IMR-90 (cell line): ENCODE measurements at regions not wholly inside any gene's neighbourhood (a gene's known extent, or its start where the extent isn't known, plus 50 kb on each side); places are given as distances from the start of the nearest gene placed in this dataset.
A peak's percentile ranks its signal among the peaks of the same experiment; 100 is the strongest.

ENCODE experiments used
- ATAC-seq: fragments of 200-7000 bp; cut with Tn5 transposase; 2 replicates; pipeline ENCODE4 v1.9.1; 2020; ENCODE audit warnings: low read depth, mild to moderate bottlenecking, moderate library complexity
- BruUV-seq: library from RNA; stranded (reverse); fragments of 400-500 nt; replicated peaks from 2 replicates; lab custom pipeline; 2021; lab: Mats Ljungman, UMichigan
- CTCF ChIA-PET: fragments of 300-600 bp; formaldehyde crosslinking; extraction: SDS; loops from one replicate; lab custom pipeline; 2021; ENCODE audit warnings: antibody characterized with exemption; lab: Yijun Ruan, JAX
- POLR2A ChIA-PET: fragments of 300-600 bp; sonication (Branson Sonifier 250); formaldehyde crosslinking; loops from one replicate; lab custom pipeline; 2022; ENCODE audit warnings: antibody characterized with exemption; ENCODE audit not compliant: unreplicated experiment; lab: Charles Lee
- DNase-seq: peaks from one replicate; pipeline ENCODE4 v3.0.0; 2013
- H2AFZ ChIP-seq: replicated peaks from 2 replicates; pipeline ENCODE3; 2013; ENCODE audit warnings: low read length, mild to moderate bottlenecking; ENCODE audit not compliant: poor library complexity
- H2AK5ac ChIP-seq: 2 replicates; pipeline ENCODE4 v1.6.1; 2013; ENCODE audit warnings: low read depth, low read length, inconsistent platforms
- H2AK9ac ChIP-seq: replicated peaks from 2 replicates; pipeline ENCODE3; 2013; ENCODE audit warnings: mild to moderate bottlenecking, low read depth, low read length, moderate library complexity; ENCODE audit not compliant: poor library complexity
- H2BK120ac ChIP-seq: 2 replicates; pipeline ENCODE4 v1.6.1; 2013; ENCODE audit warnings: low read depth, low read length, inconsistent platforms
- H2BK15ac ChIP-seq: 3 replicates; pipeline ENCODE4 v1.6.1; 2013; ENCODE audit warnings: low read depth, low read length, inconsistent platforms
- H2BK20ac ChIP-seq: 2 replicates; pipeline ENCODE4 v1.6.1; 2013; ENCODE audit warnings: low read depth, mild to moderate bottlenecking, inconsistent platforms, low read length, moderate library complexity
- H2BK5ac ChIP-seq: 2 replicates; pipeline ENCODE4 v1.6.1; 2013; ENCODE audit warnings: mild to moderate bottlenecking, low read depth, low read length, inconsistent platforms; ENCODE audit not compliant: poor library complexity, severe bottlenecking
- H3K14ac ChIP-seq: replicated peaks from 2 replicates; pipeline ENCODE4 v1.6.1; 2013; ENCODE audit warnings: low read depth, low read length, inconsistent platforms
- H3K18ac ChIP-seq: 2 replicates; pipeline ENCODE4 v1.6.1; 2013; ENCODE audit warnings: low read depth, low read length, control low read depth
- H3K23ac ChIP-seq: 2 replicates; pipeline ENCODE4 v1.6.1; 2013; ENCODE audit warnings: low read depth, low read length, inconsistent platforms
- H3K27ac ChIP-seq: 2 replicates; pipeline ENCODE4 v1.5.1; 2013; ENCODE audit warnings: mild to moderate bottlenecking, control low read depth, low read length; ENCODE audit not compliant: insufficient read depth
- H3K27me3 ChIP-seq: 2 replicates; pipeline ENCODE4 v1.6.1; 2013; ENCODE audit warnings: low read length; ENCODE audit not compliant: control insufficient read depth, insufficient read depth
- H3K36me3 ChIP-seq: 2 replicates; pipeline ENCODE4 v1.6.1; 2013; ENCODE audit warnings: low read length, mixed read lengths; ENCODE audit not compliant: control insufficient read depth, insufficient read depth
- H3K4ac ChIP-seq: 2 replicates; pipeline ENCODE4 v1.6.1; 2013; ENCODE audit warnings: low read depth, low read length, inconsistent platforms
- H3K4me1 ChIP-seq: 2 replicates; pipeline ENCODE4 v1.6.1; 2013; ENCODE audit warnings: low read length, mixed read lengths; ENCODE audit not compliant: control insufficient read depth, insufficient read depth
- H3K4me2 ChIP-seq: 2 replicates; pipeline ENCODE4 v1.6.1; 2013; ENCODE audit warnings: low read depth, mild to moderate bottlenecking, control low read depth, low read length, moderate library complexity
- H3K4me3 ChIP-seq: 2 replicates; pipeline ENCODE4 v1.5.1; 2013; ENCODE audit warnings: low read depth, mild to moderate bottlenecking, control low read depth, low read length, moderate library complexity; ENCODE audit not compliant: insufficient read depth
- H3K56ac ChIP-seq: 2 replicates; pipeline ENCODE4 v1.6.1; 2013; ENCODE audit warnings: low read length, inconsistent platforms; ENCODE audit not compliant: insufficient read depth; ENCODE audit errors: extremely low read depth
- H3K79me1 ChIP-seq, 2 experiments: 2 replicates each; pipeline ENCODE4 v1.6.1; 2013; ENCODE audit warnings: low read length in 2 of 2, inconsistent platforms in 1 of 2, low read depth in 1 of 2
- H3K9ac ChIP-seq: 2 replicates; pipeline ENCODE4 v1.6.1; 2013; ENCODE audit warnings: low read depth, low read length, control low read depth
- H3K9me1 ChIP-seq: 2 replicates; pipeline ENCODE4 v1.6.1; 2013; ENCODE audit warnings: low read length, inconsistent platforms; ENCODE audit not compliant: insufficient read depth
- H3K9me3 ChIP-seq: 2 replicates; pipeline ENCODE4 v1.6.1; 2013; ENCODE audit warnings: low read length; ENCODE audit not compliant: control insufficient read depth, insufficient read depth
- H4K20me1 ChIP-seq: 2 replicates; pipeline ENCODE4 v1.6.1; 2013; ENCODE audit warnings: low read length, inconsistent platforms; ENCODE audit not compliant: insufficient read depth
- H4K5ac ChIP-seq: 2 replicates; pipeline ENCODE4 v1.6.1; 2013; ENCODE audit warnings: mild to moderate bottlenecking, low read depth, low read length, control low read depth
- H4K8ac ChIP-seq, 2 experiments: 2 replicates each; pipeline ENCODE4 v1.6.1; 2013; ENCODE audit warnings: low read depth in 2 of 2, low read length in 2 of 2, control low read depth in 1 of 2, inconsistent platforms in 1 of 2
- H4K91ac ChIP-seq: 2 replicates; pipeline ENCODE4 v1.6.1; 2013; ENCODE audit warnings: low read depth, low read length, inconsistent platforms; ENCODE audit not compliant: insufficient read depth
- BHLHE40 ChIP-seq: fragments of 150-350 bp; IDR thresholded peaks from 2 replicates; pipeline ENCODE4 v1.6.1; 2016; ENCODE audit warnings: mild to moderate bottlenecking, low read depth, low read length
- CHD1 ChIP-seq: IDR thresholded peaks from 2 replicates; pipeline ENCODE4 v1.6.1; 2012; ENCODE audit warnings: low read depth, low read length, improper control_type of control experiment
- MAFK ChIP-seq: IDR thresholded peaks from 2 replicates; pipeline ENCODE4 v1.6.1; 2012; ENCODE audit warnings: low read depth, low read length, improper control_type of control experiment
- MXI1 ChIP-seq: IDR thresholded peaks from 2 replicates; pipeline ENCODE4 v1.6.1; 2012; ENCODE audit warnings: low read depth, mild to moderate bottlenecking, low read length, moderate library complexity, borderline replicate concordance
- NFE2L2 ChIP-seq: fragments of 150-350 bp; IDR thresholded peaks from 2 replicates; pipeline ENCODE4 v1.6.1; 2016; ENCODE audit warnings: low read depth, mild to moderate bottlenecking, low read length
- POLR2A ChIP-seq: IDR thresholded peaks from 2 replicates; pipeline ENCODE4 v1.6.1; 2012; ENCODE audit warnings: mild to moderate bottlenecking, low read depth, low read length
- RFX5 ChIP-seq: IDR thresholded peaks from 2 replicates; pipeline ENCODE4 v1.8.0; 2012; ENCODE audit warnings: low read depth, mild to moderate bottlenecking, low read length, moderate library complexity
- WGBS, 2 experiments: methylation state at CpG; one replicate each; pipeline versions ENCODE4 v1.1.5 to v1.1.7; 2013; ENCODE audit warnings: missing lambda C conversion rate in 2 of 2; ENCODE audit not compliant: insufficient read length in 1 of 2; ENCODE audit errors: extremely low coverage in 2 of 2; 5-methylcytosine and 5-hydroxymethylcytosine counted together
- dilution Hi-C: fragments of 300-500 bp; cut with HindIII; formaldehyde crosslinking; loops from one replicate; pipeline ENCODE4 v1.14.3; 2018; ENCODE audit warnings: low sequenced_read_pairs; ENCODE audit not compliant: unreplicated experiment
- in situ Hi-C: fragments of 300-500 bp; cut with MboI; formaldehyde crosslinking; loops from 3 replicates; pipeline ENCODE4 v1.14.3; 2019; ENCODE audit warnings: low sequenced_read_pairs, inconsistent platforms, mixed read lengths
- intact Hi-C: fragments of 100-400 bp; cut with micrococcal nuclease; formaldehyde crosslinking; loops from 2 replicates; pipeline ENCODE4 v1.10.0; 2022

DNA sequence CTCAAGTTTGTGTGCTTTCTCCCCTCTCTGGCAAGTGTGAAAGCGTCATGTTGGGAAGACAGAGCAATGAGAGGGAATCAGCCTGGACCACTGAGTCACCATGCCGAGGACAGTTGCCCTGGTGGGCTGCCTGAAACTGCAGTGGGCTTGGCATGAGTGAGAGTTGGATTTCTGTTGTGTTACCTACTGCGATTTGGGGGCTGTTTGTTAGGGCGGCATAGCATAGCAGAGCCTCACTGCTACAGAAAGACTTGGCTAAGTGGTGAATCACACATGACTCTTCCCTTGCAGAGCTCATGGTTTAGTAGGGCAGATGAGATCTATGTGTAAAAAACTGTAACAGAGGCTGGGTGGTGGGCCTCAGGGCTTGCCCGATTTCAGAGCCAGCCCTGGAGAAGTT is 324.6 kb downstream of the C16orf95 start:
- Histone ChIP-seq H2BK120ac (peak overlapping the region; percentile 50), H3K4me2 (no peak overlapping the region), H3K9ac (no peak overlapping the region), H4K91ac (peak overlapping the region; percentile 55; the same call in 1 of the 2 replicates), H2AK9ac (no peak overlapping the region), H3K14ac (peak overlapping the region; percentile 12; the same call in 1 of the 2 replicates), H2AFZ (peak overlapping the region; percentile 44), H2BK5ac (peak overlapping the region; percentile 16), H3K4me3 (no peak overlapping the region), H4K5ac (no peak overlapping the region), H3K9me3 (no peaks in the 10 kb centered on the region), H4K20me1 (no peaks in the 10 kb centered on the region), H3K27ac (no peak overlapping the region; the same call in 1 of the 2 replicates), H3K27me3 (no peaks in the 10 kb centered on the region), H3K56ac (no peak overlapping the region), H2BK20ac (peak overlapping the region; percentile 60), H3K36me3 (no peaks in the 10 kb centered on the region), H3K79me1 (0 out of 4 replicates have a peak, but pooled peaks cover 0 to 3% of the 10 kb centered on the region in 2 experiments), H3K23ac (no peak overlapping the region), H3K18ac (no peak overlapping the region), H2AK5ac (peak overlapping the region; percentile 84), H3K4ac (peak overlapping the region; percentile 58; the same call in 1 of the 2 replicates), H2BK15ac (0 out of 3 replicates have a peak overlapping the region, but pooled peaks have one; percentile 67), H3K4me1 (peaks cover 9% of the 10 kb centered on the region), H4K8ac (no peak overlapping the region), H3K9me1 (peaks cover 26% of the 10 kb centered on the region)
- DNase-seq (no peak), ATAC-seq (no peak)
- ChIA-PET CTCF (no interaction called here), POLR2A (no interaction called here)
- in situ Hi-C loops (no loop called here), intact Hi-C loops (no loop called here), dilution Hi-C loops (no loop called here)
- no CpG with 5 or more reads among the region's 5 CpGs for WGBS, 2 experiments
- no peak for TF ChIP-seq CHD1
- TF ChIP-seq NFE2L2 = no peak
- no peak for TF ChIP-seq MXI1
- TF ChIP-seq BHLHE40 = no peak
- no peak for TF ChIP-seq RFX5
- TF ChIP-seq MAFK = no peak
- no peak for TF ChIP-seq POLR2A
- BruUV-seq = no TSS peak
